ENCODE measurements at regions not wholly inside any gene's neighbourhood (a gene's known extent, or its start where the extent isn't known, plus 50 kb on each side); places are given as distances from the start of the nearest gene placed in this dataset.

DNA sequence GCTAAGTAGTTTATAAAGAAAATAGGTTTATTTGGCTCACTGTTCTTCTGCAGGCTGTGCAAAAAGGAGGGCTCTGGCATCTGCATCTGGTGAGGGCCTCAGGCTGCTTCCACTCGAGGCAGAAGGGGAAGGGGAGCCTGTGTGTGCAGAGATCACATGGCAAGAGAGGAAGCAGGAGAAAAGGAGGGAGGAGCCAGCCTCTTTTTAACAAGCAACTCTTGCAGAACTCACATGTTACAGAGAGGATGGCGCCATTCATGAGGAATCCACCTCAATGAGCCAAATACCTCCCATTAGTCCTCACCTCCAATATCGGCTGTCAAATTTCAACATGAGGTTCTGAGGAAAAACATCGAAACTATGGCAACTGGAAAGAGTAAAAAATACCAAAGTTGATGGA lies 666.6 kb upstream of the SLC35B3 start:
- peak overlapping the region; percentile 31; the same call in 1 of the 2 replicates for H3K27ac ChIP-seq
- TF ChIP-seq CTCF (conservative IDR thresholded peaks at IDR 0.05) = no peak

GRCh38 chr6:9100869-9101580 lies 665.7 kb upstream of the SLC35B3 start:
- TF ChIP-seq CTCF (conservative IDR thresholded peaks at IDR 0.05) = no peak
- peak overlapping the region; percentile 31 for H3K27ac ChIP-seq

GRCh38 chr6:9095729-9096128 lies 660.4 kb upstream of the SLC35B3 start:
- no peak for TF ChIP-seq CTCF (conservative IDR thresholded peaks at IDR 0.05)
- no peak overlapping the region for H3K27ac ChIP-seq

DNA sequence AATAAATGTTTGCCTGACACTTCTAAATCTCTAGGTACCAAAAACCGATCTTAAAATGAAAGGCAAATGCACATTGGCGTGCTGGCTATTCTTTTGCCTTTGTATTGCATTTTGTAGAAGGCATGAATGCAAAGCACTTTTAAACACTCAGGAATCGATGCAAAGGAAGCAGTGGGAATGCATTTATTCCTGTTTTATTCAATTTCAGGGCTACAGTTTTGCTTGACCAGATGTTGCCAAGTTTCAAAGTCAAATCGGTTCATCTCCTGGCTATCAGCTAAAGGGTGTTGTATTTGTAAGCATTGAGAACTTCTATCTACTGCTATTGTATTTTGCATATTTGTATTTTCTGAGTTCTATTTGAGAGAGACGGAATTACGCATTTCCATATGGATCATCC lies 659.8 kb upstream of the SLC35B3 start:
- no peak overlapping the region for H3K27ac ChIP-seq
- no peak for TF ChIP-seq CTCF (conservative IDR thresholded peaks at IDR 0.05)

DNA sequence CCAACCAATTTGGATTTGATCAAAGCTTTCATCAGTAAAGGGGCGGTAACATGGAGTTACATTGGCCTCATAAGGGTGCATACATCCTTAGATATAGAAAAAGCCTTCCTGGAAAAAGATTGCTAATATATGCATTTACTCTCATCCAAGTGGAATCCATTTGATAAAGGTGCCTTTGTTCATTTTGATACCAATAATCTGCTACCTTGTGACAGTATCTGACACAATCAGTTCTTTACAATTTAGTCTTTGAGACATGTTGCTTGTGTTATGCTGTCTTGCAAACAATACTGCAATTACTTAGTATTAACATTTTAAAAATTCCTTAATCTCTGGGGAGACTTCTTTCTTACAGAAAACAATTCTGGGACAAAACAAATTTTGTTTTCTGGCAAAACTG lies 654.4 kb upstream of the SLC35B3 start:
- TF ChIP-seq CTCF (conservative IDR thresholded peaks at IDR 0.05) = no peak
- no peak overlapping the region; the same call in 1 of the 2 replicates for H3K27ac ChIP-seq

GRCh38 chr6:9087470-9087869 lies 652.1 kb upstream of the SLC35B3 start:
- H3K27ac ChIP-seq = no peak overlapping the region
- TF ChIP-seq CTCF (conservative IDR thresholded peaks at IDR 0.05) = no peak

- no peak for TF ChIP-seq CTCF (conservative IDR thresholded peaks at IDR 0.05)
- H3K27ac ChIP-seq = no peak overlapping the region
Observed at GRCh38 chr6:9086331-9086730, 651.0 kb upstream of the SLC35B3 start.

Data from VCaP (cell line).